ENCODE measurements at regions not wholly inside any gene's neighbourhood (a gene's known extent, or its start where the extent isn't known, plus 50 kb on each side); places are given as distances from the start of the nearest gene placed in this dataset.

DNA sequence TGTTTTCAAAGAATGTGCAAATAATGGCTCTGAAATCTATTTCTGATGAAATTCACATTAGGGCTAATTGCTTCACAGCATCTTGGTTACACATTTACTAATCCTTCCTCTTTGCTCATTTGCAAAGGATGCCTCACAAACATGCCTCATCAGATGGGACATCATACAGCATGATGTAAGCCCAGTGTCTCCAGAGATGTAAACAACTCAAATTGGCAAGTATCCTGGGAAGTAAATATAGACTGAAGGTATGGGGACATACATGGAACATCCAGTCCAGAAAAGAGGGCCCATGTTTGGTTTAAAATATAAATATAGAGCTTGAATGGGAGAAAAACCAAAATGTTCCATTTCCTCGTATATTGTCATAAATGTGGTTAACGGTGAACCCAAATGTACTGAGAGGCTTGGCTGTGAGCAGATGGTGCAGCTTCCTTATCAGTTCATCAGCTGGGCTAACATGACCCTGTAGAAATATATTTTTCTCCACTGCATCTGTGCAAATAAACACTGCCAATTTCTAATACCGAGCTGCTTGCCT lies 142.9 kb upstream of the NUDT7 start:
- H3K36me3 ChIP-seq (replicated peaks), result no peaks in the 10 kb centered on the region
- H3K27ac ChIP-seq, result no peak overlapping the region
- TF ChIP-seq, protein P1, sequence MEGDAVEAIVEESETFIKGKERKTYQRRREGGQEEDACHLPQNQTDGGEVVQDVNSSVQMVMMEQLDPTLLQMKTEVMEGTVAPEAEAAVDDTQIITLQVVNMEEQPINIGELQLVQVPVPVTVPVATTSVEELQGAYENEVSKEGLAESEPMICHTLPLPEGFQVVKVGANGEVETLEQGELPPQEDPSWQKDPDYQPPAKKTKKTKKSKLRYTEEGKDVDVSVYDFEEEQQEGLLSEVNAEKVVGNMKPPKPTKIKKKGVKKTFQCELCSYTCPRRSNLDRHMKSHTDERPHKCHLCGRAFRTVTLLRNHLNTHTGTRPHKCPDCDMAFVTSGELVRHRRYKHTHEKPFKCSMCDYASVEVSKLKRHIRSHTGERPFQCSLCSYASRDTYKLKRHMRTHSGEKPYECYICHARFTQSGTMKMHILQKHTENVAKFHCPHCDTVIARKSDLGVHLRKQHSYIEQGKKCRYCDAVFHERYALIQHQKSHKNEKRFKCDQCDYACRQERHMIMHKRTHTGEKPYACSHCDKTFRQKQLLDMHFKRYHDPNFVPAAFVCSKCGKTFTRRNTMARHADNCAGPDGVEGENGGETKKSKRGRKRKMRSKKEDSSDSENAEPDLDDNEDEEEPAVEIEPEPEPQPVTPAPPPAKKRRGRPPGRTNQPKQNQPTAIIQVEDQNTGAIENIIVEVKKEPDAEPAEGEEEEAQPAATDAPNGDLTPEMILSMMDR (IDR thresholded peaks at IDR 0.05; ENCODE audit: low read depth, low read length, missing control alignments), result no peak
- in situ Hi-C loops (cut with HindIII; ENCODE audit: low pct_ligation_motif_present, low sequenced_read_pairs), result loop anchor here (25.0 kb wide), 1 partner anchor 342 kb away; no protein-coding TSS in a partner anchor
- H3K4me3 ChIP-seq (ENCODE audit: low read depth, low read length), result no peak overlapping the region
- no peak for DNase-seq
- no peaks in the 10 kb centered on the region for H3K27me3 ChIP-seq (replicated peaks)

DNA sequence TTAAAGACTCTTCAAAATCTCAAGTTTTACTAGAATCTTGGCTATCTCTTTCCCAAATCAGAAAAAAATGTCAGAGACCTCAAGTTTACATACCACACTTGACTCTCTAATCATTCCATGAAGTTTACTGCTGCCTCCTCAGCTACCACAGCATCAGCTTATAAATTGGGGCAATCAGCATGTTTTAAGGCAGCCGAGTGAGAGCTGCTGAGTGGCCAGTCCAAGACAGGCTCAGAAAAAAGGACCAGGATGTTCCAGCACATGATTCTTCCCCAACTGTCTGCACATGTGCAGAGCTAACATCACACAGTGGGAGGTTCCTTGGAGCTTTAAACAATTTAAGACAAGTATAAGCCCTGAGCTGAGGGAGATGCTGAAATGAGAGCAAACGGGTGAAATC lies 140.6 kb upstream of the NUDT7 start:
- TF ChIP-seq, protein P1 (IDR thresholded peaks at IDR 0.05; ENCODE audit: low read depth, low read length, missing control alignments), result no peak
- no peak overlapping the region for H3K4me3 ChIP-seq (ENCODE audit: low read depth, low read length)

DNA sequence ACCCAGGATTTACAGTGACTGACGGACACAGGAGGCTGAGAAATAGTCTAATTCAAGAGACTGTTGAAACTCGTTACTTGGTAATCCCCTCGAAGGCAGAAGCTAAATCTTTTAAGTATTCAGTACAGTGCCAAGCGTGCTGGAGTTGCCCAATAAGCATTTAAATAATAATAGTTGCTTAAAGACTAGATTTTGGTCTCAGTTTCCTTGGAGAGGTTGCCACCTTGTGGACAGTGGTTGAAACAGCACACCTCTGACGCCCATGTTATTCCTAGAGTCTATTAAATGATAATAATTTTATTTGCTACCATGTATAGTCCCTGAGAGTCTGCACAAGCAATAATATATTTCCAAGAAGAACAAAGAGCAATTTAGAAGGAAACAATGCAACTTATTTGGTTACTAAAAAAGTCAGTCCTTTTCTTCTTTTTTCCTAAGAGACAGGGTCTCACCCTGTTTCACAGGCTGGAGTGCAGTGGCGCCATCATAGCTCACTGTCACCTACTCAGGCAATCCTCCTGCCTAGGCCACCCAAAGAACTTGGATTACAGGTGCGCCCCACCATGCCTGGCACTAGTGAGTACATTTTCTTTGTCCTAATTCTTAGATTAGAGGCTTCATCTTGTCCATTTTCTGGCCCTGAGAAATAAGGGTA lies 138.0 kb upstream of the NUDT7 start:
- no peak overlapping the region for H3K27ac ChIP-seq
- H3K27me3 ChIP-seq (replicated peaks), result no peaks in the 10 kb centered on the region
- DNase-seq, result peak; percentile 73
- no peaks in the 10 kb centered on the region for H3K36me3 ChIP-seq (replicated peaks)
- in situ Hi-C loops (cut with HindIII; ENCODE audit: low pct_ligation_motif_present, low sequenced_read_pairs), result loop anchor here (25.0 kb wide), 1 partner anchor 347 kb away; no protein-coding TSS in a partner anchor
- H3K4me3 ChIP-seq (ENCODE audit: low read depth, low read length), result no peak overlapping the region
- TF ChIP-seq, protein P1 (IDR thresholded peaks at IDR 0.05; ENCODE audit: low read depth, low read length, missing control alignments), result peak; percentile 86

More for the DNA sequence above, 140.6 kb upstream of the NUDT7 start:
- in situ Hi-C loops (cut with HindIII; ENCODE audit: low pct_ligation_motif_present, low sequenced_read_pairs), result loop anchor here (25.0 kb wide), 1 partner anchor 344 kb away; no protein-coding TSS in a partner anchor
- Histone ChIP-seq H3K27ac (no peak overlapping the region), H3K36me3 (replicated peaks) (no peaks in the 10 kb centered on the region), H3K27me3 (replicated peaks) (no peaks in the 10 kb centered on the region)
- no peak for DNase-seq

DNA sequence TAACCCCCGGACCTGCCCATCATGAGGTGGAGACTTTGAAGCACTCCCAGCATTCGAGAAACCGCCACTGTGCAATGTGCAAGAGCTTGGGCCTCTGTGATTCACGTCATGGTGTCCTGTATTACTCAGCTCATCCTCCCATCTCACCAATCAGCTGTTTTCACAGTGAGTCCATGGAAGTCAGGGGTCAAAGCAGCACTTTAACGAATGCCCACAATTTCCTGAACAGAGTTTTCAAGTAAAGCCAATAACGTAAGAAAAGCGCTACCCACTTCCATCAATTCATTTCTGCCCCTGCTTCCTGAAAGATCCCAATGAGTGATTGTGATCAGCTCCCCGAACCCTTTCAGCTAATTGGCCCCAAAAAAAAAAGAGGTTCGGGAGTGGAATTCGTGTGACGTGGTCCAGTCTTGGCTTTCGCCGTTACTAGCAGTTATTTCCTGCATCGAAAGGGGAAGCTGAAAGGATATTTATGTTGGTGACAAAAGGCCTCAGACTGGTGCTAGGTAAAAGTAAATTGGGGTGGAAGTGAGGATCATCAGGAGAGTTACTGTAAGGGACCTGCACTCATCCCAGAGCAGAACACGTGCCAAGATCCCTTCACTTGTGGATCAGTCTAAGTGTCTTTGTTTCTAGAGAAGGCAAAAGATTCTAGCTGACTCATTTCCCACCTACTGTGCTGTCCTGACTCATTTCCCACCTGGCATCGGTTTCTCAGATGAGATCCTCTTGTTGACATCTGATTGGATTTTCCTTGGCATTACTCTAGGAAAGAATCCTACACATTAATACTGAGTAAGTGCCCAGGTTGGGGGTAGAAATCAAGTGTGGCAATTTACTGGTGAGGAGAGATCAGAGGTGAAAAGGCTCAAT lies 136.7 kb upstream of the NUDT7 start:
- peak overlapping the region; percentile 57 for H3K27ac ChIP-seq
- no peaks in the 10 kb centered on the region for H3K36me3 ChIP-seq (replicated peaks)
- H3K4me3 ChIP-seq (ENCODE audit: low read depth, low read length), result no peak overlapping the region
- no peaks in the 10 kb centered on the region for H3K27me3 ChIP-seq (replicated peaks)
- TF ChIP-seq, protein P1 (IDR thresholded peaks at IDR 0.05; ENCODE audit: low read depth, low read length, missing control alignments), result no peak
- in situ Hi-C loops (cut with HindIII; ENCODE audit: low pct_ligation_motif_present, low sequenced_read_pairs), result loop anchor here (25.0 kb wide), 1 partner anchor 348 kb away; no protein-coding TSS in a partner anchor
- DNase-seq, result peak; percentile 92

DNA sequence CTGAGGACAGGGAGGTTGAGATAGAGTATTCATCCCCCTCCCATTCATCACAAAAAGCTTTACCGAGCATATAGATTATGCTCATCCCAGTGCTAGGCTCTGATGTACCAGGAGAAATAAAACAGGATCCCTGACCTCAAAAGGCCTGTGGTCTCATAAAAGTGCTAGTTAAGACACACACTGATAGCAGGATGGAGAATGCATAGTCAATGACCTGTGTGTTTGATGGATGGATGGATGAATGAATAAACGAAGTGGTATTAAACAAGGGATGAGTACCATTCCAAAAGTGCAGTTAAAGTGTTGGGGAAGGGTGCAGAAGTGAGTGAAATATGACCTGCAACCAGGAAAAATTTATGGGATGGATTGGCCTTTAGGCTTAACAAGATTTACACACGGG lies 133.9 kb upstream of the NUDT7 start:
- Histone ChIP-seq H3K4me3 (ENCODE audit: low read depth, low read length) (no peak overlapping the region), H3K27ac (no peak overlapping the region), H3K36me3 (replicated peaks) (no peaks in the 10 kb centered on the region), H3K27me3 (replicated peaks) (no peaks in the 10 kb centered on the region)
- TF ChIP-seq, protein P1 (IDR thresholded peaks at IDR 0.05; ENCODE audit: low read depth, low read length, missing control alignments), result no peak
- no peak for DNase-seq
- in situ Hi-C loops (cut with HindIII; ENCODE audit: low pct_ligation_motif_present, low sequenced_read_pairs), result loop anchor here (25.0 kb wide), 1 partner anchor 351 kb away; no protein-coding TSS in a partner anchor
